Stimulated activated CD8-positive, alpha-beta memory T cell treated with anti-CD3 and anti-CD28 coated beads, Interleukin-15, amount 100 ng/mL, for 24 hours (primary cell): ENCODE measurements at regions not wholly inside any gene's neighbourhood (a gene's known extent, or its start where the extent isn't known, plus 50 kb on each side); places are given as distances from the start of the nearest gene placed in this dataset.

Experiments
- DNase-seq: peaks from one replicate; pipeline ENCODE4 v3.0.0-alpha.2; 2020; ENCODE audit warnings: low read depth

DNA sequence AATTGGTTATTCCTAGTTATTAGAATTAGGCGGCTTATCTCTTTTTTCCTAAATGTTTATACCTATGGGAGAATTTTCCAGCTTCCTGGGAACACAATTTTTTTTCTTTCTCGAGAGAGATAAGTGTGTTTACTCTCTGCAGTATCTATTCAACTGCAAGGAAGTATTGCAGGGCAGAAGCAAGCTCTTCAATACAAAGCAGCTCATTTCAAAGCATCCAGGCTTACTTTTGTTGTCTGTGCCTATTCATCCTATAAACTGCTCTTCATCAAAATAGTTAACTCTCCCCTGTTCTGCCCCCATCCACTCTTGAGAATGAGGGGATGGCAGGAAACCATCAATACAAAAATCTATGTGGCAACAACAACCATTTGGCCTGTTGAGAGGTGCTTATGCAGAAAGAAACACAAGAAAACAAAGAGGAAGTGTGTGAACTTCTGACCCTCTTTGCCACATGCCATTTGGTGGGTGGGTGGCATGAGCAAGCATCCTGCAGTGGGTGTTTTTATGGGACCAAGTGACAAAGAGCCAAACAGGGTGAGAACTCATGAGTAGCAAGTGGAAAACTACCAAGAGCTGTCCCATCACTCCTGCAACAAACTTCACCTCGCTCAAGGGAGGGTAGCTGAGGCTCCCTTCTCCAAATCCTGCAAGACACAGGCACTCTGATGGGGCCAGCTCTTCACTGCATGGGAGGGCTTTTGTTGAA is 50.6 kb upstream of the MRPS6 start:
- no peak for DNase-seq

DNA sequence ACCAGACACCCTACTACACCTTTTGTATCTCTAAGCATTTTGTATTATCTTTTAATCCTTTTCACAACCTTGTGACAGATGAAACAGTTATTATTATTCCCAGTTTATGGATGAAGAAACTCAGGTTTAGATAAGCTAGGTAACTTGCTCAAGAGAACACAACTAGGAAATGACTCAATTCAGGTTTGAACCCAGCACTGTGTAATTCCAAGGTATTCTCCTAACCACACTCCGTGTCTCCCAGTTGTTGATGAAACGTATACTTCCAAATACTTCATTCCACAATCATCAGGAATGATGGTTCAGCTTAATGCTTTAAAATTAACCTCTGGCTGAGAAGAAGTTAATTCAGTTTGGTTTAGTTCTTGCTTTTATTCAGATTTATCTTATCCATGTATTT is 51.7 kb upstream of the MRPS6 start:
- DNase-seq = no peak

DNA sequence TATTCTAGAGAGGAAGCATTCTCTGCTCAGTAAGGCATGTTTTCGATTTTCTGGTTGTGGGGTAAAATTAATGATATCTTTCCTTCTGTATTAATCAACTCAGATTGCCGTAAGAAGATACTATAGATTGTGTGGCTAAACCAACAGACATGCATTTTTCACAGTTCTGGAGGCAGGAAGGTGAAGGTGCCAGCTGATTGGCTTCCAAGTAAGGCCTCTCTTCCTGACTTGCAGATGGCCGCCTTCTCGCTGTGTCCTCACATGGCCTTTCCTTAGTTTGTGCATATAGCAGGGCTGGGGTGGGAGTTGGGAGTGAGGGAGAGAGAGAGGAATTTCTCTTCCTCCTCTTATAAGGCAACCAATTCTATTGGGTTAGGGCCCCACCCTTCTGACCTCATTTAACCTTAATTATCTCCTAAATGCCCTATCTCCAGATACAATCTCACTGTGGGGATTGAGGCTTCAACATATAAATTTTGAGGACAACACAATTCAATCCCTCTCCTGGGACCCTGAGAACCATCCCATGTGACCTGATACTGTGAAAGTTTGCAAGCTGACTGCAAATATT is 52.3 kb upstream of the MRPS6 start:
- no peak for DNase-seq

DNA sequence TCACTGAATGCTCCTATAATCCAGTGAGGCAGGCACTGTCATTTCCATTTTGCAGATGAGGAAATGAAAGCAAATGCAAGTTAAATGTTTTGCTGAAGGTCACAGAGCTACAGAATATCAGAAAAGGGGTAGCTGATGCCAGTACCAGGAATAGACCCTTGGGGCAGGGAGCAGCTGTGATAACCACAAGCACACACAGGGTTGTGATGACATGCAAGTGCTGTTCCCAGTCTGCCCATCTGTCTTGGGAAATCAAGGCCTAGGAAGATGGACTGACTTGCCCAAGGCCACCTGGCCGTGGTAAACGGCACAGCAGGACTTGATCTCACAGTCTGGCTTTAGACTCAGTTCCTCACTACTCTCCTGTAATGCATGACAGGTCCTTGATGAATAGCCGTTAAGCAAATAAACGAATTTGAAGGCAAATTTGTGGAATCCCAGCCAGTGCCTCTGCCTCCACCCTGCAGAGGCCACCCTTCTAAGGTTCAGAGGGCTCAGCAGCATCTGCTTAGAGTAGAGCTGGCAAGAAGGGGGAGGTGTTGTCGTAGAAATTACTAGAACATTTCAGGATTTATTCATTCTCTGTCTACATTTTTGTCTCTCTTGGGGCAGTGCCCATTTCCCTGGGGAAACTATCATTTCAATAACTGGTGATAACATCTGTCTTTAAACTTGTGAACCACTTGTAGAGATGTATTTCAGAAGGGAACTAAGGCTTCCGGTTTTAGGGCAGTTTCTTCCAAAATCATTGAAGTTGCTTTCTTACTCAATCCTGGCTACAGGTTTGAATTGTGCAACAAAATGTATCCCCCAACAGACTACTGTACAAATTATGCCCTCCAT is 53.2 kb upstream of the MRPS6 start:
- DNase-seq = no peak

DNA sequence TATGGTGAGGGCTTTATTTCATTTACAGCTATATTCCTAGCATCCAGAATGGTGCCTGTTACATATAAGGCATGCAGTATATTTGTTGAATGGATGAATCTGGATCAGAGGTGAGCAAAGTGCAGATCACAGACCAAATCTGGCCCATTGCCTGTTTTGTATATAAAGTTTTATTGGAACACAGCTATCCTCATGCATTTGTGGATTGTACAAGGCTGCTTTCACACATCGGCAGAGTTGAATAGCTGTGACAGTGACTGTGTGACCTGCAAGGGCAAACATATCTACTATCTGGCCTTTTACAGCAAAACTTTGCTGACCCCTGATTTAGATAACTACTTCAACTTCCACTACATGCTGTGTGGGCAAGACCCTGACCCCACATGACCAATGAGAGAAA is 54.0 kb upstream of the MRPS6 start:
- no peak for DNase-seq

DNA sequence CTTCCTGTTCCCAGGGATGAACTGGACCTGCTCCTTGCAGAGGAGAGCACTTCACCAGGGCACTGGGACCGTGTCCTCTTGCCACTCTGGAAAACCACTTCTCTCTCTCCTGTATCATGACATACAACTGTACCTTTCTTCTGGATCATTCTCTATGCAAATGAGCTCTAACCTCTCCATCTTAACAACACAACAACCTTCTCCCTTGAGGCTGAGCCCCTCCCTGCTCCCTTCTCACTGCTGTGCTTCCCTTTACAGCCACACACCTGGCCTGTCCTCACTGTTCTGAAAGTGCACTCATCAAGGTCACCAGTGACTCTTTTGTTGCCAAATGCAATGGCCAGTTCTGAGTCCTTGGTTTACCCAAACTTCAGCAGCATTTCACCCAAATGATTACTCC is 54.5 kb upstream of the MRPS6 start:
- DNase-seq = no peak

DNA sequence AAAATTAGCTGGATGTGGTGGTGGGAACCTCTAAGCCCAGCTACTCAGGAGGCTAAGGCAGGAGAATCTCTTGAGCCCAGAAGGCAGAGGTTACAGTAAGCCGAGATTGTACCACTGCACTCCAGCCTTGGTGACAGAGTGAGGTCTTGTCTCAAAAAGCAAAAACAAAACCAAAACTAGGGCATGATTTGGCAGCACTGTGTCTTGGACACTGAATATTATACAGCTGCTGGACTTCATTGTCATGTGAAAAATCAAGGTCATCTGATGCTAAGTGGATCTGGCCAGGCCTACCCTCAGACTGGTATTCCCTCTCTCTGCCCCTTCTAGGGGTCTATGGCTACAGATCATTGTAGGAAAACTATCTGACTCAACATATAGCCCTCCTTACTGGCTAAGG is 55.2 kb upstream of the MRPS6 start:
- no peak for DNase-seq

DNA sequence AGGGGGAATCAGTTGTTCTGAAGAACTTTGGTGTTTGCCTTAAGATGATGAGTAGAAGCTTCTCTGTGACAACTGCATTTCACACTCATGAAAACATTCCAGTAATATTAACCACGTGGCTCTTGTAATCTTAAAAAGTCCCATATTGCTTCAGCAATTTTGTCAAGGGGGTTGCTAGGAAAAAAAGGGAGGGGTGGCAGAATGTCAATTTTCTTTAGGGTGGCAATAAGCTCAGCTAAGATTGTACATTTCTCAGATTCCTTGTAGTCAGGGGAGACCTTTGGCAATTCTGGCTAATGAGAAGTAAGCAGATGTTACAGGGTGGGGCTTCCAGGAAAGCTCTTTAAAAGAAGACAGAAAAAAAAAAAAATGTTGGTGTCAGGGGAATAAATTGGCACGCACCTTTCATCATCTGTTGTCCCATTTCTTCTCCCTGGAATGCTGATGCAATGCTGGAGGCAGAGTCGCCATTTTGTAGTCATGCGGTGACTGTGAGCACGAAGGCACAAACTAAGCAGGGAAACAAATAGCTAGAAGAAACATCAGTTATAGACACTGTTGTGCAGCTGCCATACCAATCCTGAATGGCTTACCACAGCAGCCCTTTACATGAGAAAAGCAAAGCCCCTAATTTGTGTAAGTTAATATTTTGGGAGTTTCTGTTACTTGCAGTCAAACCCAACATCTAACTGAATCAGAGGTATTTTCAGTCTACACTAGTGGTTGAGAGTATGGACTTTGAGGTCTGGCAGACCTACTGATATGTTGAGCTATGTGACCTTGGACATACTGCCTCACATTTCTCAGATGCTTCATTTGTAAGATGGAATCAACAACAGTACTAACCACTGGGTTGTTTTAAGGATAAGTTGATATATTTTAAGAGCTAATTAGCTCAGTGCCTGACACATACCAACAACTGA is 56.1 kb upstream of the MRPS6 start:
- DNase-seq = no peak

DNA sequence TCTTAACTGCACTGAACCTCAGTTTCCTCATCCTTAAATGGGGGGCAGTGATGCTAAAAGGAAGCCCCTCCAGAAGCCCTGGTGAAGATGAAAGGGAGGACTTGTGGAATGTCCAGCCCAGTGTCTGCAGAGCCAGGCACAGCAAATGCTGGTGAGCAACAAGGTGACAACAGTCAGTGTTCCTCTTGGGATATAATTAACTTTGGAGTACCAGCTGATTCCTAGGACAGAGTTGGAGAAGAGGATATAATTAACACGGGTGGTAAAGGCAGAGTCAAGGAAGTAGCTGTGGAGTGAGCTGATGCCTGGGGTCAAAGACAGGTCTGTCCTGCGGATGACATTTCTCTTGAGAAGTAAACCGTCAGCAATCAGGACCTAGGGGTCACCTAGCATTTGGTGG is 60.7 kb upstream of the MRPS6 start:
- no peak for DNase-seq

DNA sequence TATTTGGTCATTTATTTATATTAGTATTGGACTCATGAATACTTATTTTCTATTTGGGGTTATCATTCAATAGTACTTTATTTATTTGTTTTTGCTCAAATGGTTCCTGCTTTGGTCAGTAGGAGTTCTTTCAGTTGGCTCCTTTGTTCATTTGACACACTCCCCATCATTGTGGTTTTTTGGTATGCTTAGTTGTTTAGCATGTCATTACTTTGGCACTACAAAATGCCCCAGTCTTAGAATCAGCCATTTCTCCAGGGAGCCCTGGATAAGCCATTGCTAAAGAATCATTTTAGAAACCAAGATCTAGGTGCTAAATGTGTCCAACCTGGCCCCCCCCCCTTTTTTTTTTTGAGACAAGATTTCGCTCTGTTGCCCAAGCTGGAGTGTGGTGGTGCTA is 61.7 kb upstream of the MRPS6 start:
- DNase-seq = no peak

DNA sequence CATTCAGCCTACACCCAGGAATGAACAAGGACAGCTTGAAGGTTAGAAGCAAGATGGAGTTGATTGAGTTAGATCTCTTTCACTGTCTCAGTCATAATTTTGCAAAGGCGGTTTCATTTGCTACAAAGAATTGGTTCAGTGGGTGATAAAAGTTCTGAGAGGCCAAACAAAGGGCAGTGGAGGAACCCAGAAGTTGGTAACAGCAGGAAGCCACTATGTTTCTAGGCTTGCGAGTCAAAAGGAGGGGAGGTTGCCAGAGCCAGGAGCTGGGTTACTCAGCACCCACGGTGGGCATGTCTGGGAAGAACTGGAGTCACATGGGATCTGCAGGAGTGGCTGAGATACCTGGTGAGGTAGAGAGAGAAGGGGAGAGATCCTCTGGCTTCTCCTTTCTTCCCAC is 64.2 kb upstream of the MRPS6 start:
- DNase-seq = no peak

DNA sequence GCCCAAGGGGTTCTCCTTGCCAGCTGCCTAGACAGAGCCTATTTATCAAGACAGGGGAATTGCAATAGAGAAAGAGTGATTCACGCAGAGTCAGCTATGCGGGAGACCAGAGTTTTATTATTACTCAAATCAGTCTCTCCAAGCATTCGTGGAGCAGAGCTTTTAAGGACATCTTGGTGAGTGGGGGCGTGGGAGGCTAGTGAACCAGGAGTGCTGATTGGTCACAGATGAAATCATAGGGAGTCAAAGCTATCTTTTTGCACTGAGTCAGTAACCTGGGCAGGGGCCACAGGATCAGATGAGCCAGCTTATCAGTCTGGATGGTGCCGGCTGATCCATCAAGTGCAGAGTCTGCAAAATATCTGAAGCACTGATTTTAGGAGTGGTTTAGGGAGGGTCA is 64.8 kb upstream of the MRPS6 start:
- DNase-seq = no peak

DNA sequence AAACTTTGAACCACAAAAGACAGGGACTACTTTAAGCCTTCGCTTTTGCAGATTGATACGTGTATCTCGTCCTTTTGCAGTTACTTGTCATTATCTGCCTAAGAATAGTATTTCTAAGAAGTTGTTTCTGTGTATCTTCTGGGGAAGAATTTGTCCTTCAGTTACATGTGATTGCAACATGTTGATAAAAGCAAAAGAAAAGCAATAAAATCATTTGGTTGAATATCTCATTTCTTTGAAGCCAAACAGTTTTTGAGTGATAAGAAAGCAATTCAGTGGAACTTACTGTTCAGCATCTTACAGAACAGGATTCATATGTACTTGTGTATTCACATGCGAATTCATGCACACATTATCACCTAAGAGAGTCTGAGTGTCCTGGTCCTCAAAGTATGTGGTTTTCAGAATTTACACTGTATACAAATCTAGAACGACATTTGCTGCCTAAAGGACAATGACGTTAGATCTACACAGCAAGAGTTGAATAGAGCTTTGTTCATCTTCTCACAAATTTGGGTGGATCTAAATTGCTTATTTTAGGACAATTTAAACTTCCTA is 66.7 kb upstream of the MRPS6 start:
- DNase-seq = no peak

DNA sequence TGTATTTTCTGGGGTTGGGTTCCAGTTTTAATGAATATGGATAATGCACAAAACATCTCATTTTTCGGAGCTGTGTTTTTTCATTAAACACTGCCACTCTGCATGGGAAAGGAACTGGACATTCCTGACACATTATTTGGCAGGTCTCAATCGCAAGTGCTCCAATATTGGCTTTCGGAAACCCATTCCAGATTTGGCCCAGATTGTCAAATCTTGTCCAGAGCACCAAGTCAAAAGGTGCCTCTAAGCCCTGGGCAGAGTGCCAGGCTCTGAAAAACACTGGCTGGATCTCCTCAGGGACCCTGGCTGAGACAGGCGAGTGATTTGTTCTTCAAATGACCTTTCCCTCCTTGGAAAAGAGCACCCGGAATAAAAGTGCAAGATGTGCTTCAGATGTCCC is 68.4 kb upstream of the MRPS6 start:
- DNase-seq = no peak

DNA sequence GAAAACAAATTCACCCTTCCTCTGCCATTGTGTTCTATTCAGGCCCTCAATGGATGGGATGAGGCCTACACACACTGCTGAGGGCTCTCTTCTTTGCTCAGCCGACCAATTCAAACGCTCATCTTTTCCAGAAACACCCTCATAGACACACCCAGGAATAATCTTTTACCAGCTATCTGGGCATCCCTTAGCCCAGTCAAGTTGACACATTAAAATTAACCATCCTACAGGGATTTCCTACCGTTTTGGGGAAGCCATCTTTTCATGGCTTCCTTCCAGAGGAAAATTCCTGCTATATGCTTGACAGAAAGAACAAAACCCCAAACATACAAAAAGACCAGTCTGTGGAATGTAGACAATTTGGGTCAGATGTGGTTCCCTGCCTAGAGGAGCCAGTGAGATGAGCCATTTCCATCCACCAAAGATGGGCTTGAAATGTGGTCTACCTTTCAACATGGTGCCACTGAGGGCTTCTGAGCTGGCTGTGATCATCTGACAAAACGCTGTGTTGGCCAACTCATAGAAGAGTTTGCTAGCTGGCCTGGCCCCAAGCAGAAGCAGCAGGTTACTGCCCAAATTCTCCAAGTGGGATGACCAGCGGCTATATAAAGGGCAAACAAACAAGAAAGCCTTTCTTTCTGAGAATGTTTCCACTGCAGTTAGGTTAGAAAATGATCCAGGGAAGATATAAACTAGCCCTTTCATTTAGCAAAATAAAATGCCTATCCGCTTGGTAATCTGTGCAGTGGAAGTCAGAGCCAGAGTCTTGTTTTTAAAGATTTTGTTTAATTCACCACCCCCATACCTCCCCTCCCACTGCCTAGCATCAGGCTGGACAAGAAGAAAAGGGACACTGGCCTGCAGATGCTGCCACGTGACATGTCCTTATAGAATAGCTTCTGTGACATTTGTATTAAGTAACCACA is 69.1 kb upstream of the MRPS6 start:
- DNase-seq = no peak

DNA sequence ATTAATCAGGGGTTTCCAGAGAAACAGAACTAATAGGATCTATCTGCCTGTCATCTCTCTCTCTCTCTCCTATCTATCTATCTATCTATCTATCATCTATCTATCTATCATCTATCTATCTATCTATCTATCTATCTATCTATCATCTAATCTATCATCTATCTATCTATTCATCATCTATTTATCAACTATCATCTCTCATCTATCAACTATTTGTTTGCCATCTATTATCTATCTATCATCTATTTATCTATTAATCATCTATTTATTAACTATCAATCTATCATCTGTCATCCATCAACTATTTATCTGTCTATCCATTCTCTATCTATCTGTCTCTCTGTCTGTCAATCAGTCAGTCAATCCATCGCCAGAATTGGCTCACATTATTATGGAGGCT is 70.0 kb upstream of the MRPS6 start:
- DNase-seq = no peak

DNA sequence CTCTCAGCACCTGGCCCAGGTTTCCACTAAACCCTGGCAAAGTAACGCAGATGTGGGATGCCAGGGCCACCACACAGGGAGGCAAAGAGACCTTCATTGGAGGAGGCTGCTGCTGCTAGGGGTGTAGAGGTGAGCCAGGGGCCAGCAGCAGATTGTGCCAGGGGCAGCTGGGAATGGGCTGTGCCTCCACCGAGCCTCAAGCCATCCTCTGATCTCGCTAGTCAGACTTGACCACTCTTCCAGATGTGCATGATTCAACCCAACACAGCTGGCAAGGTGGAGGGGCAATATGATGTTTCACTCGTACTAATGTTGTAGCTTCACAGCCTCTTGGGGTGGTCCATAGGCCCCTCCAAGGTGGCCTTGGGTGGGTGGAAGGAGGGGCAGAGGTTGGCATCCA is 73.0 kb upstream of the MRPS6 start:
- no peak for DNase-seq

DNA sequence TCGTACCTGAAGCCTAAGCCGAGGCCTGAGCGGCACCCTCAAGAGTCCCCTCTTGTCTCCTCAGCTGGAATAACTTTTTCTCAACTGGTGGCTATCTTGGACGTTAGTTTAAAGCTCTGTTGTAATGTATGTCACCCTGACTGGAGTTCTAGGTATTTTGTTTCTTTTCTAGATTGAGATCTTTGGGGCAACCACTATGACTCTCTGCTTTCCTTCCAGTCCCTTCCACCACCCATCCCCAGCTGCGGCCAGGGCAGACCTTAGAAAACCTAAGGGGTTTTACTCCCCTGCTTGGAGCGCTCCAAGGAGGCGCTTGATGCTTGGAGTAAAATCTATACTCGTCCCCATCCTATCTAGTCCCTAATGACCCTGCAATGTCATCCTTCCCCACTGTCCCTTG is 74.6 kb upstream of the MRPS6 start:
- no peak for DNase-seq

DNA sequence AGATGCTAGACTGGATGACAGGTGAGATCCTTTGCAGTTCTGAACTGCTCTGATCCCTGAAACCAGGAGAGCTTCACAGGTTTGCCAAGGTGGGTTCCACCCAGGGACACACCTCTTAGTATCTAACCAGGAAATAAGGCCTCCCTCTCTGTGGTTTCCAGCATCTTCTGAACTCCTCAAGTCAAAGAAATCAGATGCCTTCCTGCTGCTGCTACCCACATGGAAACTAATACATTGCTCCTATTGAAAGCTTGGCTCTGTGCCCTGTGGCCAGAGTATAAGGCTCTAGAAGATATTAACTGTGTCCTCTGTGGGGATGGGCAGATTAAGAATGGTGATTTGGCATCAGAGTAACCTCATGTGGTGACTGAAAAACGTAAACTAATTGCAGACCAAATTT is 75.0 kb upstream of the MRPS6 start:
- DNase-seq = no peak

DNA sequence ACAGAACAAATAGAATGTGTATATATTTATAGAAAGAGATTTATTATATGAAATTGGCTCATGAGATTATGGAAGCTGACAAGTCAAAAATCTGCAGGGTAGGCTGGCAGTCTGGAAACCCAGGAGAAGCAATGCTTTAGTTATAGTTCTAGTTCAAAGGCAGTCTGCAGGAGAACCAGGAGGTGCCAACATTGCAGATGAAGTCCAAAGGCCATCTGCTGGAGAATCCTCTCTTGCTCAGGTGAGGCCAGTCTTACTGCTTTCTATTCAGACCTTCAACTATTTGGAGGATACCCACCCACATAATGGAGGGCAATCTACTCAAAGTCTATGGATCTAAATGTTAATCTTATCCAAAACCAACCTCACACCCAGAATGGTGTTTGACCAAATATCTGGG is 75.9 kb upstream of the MRPS6 start:
- no peak for DNase-seq

DNA sequence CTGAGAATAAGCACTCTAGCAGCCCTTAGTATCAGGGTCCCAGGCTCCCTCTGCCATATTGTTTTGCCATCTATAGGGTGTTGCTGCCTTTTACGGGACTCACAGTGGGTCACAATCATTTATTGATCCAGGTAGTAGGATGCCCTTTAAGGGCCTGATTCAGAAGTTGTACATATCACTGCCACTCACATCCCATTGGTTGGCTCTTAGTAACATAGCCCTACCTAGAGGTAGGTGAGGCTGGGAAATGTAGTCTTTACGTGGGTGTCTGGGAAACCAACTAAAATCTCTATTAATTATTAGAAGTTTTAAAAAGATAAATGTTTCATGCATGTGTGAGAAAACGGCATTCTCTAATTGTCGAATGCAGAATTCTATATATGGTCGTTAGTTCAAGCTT is 78.8 kb upstream of the ATP5PO start:
- no peak for DNase-seq
